Tibial nerve (tissue), 4 donors: ENCODE measurements at regions not wholly inside any gene's neighbourhood (a gene's known extent, or its start where the extent isn't known, plus 50 kb on each side); places are given as distances from the start of the nearest gene placed in this dataset.

ENCODE experiments used
- DNase-seq, 2 donors: peaks; one replicate each; pipeline ENCODE4 v3.0.0-alpha.2; 2019; ENCODE audit warnings: low spot score in 2 of 2
- H3K27ac ChIP-seq, 4 donors: fragments of 200-600 bp; sonication (generic) in 3 of 4; one replicate each; pipeline ENCODE4 v1.5.1; 2017 to 2019; ENCODE audit warnings: mild to moderate bottlenecking in 1 of 4
- H3K27me3 ChIP-seq, 2 donors: fragments of 200-600 bp; sonication (generic) in 1 of 2; one replicate each; pipeline versions ENCODE4 v1.5.1 to v1.6.0; 2017 to 2019
- H3K36me3 ChIP-seq, 3 donors: fragments of 200-600 bp; sonication (generic); one replicate each; pipeline ENCODE4 v1.5.1; 2018 to 2019
- H3K4me1 ChIP-seq, 4 donors: fragments of 200-600 bp; sonication (generic) in 3 of 4; one replicate each; pipeline ENCODE4 v1.5.1; 2017 to 2019
- H3K4me3 ChIP-seq, 4 donors: fragments of 200-600 bp; sonication (generic) in 3 of 4; one replicate each; pipeline ENCODE4 v1.5.1; 2017 to 2019; ENCODE audit warnings: mild to moderate bottlenecking in 1 of 4, moderate library complexity in 1 of 4
- H3K9me3 ChIP-seq, 4 donors: fragments of 200-600 bp; sonication (generic) in 3 of 4; one replicate each; pipeline ENCODE4 v1.5.1; 2017 to 2019
- CTCF ChIP-seq, 5 experiments: fragments of 200-600 bp in 3 of 5; fragments of 450-650 bp in 2 of 5; sonication (generic) in 3 of 5; IDR thresholded peaks; one replicate each; pipeline ENCODE4 v1.5.1; 2016 to 2019; ENCODE audit warnings: antibody characterized with exemption in 5 of 5, mild to moderate bottlenecking in 3 of 5, moderate library complexity in 2 of 5
- EP300 ChIP-seq, 2 donors: sonication (generic); formaldehyde crosslinking; IDR thresholded peaks; one replicate each; pipeline ENCODE4 v1.6.1; 2017; ENCODE audit warnings: antibody characterized with exemption in 2 of 2, mild to moderate bottlenecking in 1 of 2
- POLR2A ChIP-seq, 2 donors: fragments of 450-650 bp; IDR thresholded peaks; one replicate each; pipeline ENCODE4 v1.6.1; 2017; ENCODE audit warnings: antibody characterized with exemption in 2 of 2, mild to moderate bottlenecking in 2 of 2, moderate library complexity in 2 of 2
- WGBS, 2 donors: methylation state at CpG; one replicate each; pipeline ENCODE4 v1.1.5; 2018; 5-methylcytosine and 5-hydroxymethylcytosine counted together

DNA sequence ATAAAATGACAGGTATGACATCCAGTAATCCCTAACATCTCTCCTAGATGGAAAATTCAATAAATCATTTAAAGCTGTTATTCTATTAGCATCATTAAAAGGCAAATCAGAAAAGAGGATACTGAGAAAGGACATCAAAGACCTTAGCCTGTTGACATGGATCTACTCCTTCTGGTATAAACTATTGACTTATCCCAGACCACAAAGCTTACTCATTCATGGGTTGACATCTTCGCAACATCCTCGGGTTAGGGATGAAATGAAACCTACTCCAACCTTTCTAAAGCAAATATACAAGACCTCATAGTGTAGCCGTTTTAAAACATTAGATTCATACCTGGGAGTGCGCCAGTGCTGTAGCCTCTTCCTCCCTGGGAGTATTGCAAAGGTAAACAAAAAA, 191.5 kb upstream of the BTG1 start:
- no peak overlapping the region for H3K4me3 ChIP-seq
- H3K4me1 ChIP-seq: peaks cover 0 to 13% (median 0%) of the 10 kb centered on the region in 4 donors
- H3K36me3 ChIP-seq: no peaks in the 10 kb centered on the region
- WGBS, 2 donors: 90 to 95% methylated on average over 4 of the region's 4 CpGs
- no peaks in the 10 kb centered on the region for H3K9me3 ChIP-seq
- DNase-seq: no peak
- no peak for TF ChIP-seq POLR2A (IDR thresholded peaks at IDR 0.05)
- no peak for TF ChIP-seq EP300 (IDR thresholded peaks at IDR 0.05)
- no peak for TF ChIP-seq CTCF (IDR thresholded peaks at IDR 0.05)
- no peaks in the 10 kb centered on the region for H3K27me3 ChIP-seq
- peak overlapping the region in 1 of 4 donors; percentile 25 for H3K27ac ChIP-seq

DNA sequence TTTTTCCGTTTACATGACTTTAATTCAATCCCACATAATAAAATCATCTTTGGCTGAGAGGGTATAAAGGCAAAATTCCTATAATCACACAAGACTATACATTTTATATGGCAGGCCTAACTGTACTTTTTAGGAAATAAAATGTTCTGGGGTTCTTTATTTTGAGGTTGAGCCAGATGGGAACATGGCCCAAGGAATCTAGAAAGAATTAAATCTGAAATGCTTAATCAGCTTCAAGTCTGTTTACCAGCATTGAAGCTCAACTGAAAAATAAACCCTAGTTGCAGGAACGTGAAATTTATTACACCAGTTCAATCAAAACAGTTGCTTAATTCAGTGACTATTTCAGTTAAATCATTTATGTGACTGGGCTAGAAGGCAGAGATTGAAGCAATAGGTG, 191.0 kb upstream of the BTG1 start:
- no peaks in the 10 kb centered on the region for H3K36me3 ChIP-seq
- WGBS, 2 donors: 37% methylated on average over 2 of the region's 2 CpGs
- H3K27me3 ChIP-seq: no peaks in the 10 kb centered on the region
- H3K4me3 ChIP-seq: no peak overlapping the region
- no peaks in the 10 kb centered on the region for H3K9me3 ChIP-seq
- no peak for DNase-seq
- TF ChIP-seq EP300 (IDR thresholded peaks at IDR 0.05): no peak
- TF ChIP-seq POLR2A (IDR thresholded peaks at IDR 0.05): no peak
- peaks cover 0 to 13% (median 0%) of the 10 kb centered on the region in 4 donors for H3K4me1 ChIP-seq
- peak overlapping the region in 1 of 4 donors; percentile 25 for H3K27ac ChIP-seq

GRCh38 chr12:92335831-92336230, 190.2 kb upstream of the BTG1 start:
- no peaks in the 10 kb centered on the region for H3K36me3 ChIP-seq
- no peak for DNase-seq
- H3K27me3 ChIP-seq: no peaks in the 10 kb centered on the region
- no peak overlapping the region for H3K27ac ChIP-seq
- 65 to 73% methylated on average over 4 of the region's 4 CpGs for WGBS, 2 donors
- H3K9me3 ChIP-seq: no peaks in the 10 kb centered on the region
- H3K4me3 ChIP-seq: no peak overlapping the region
- TF ChIP-seq POLR2A (IDR thresholded peaks at IDR 0.05): no peak
- TF ChIP-seq CTCF (IDR thresholded peaks at IDR 0.05): no peak
- TF ChIP-seq EP300 (IDR thresholded peaks at IDR 0.05): no peak
- peaks cover 0 to 13% (median 0%) of the 10 kb centered on the region in 4 donors for H3K4me1 ChIP-seq

- no peaks in the 10 kb centered on the region for H3K9me3 ChIP-seq
- H3K36me3 ChIP-seq: no peaks in the 10 kb centered on the region
- WGBS, 2 donors: 91 to 97% methylated on average over 4 of the region's 4 CpGs
- peaks cover 0 to 13% (median 0%) of the 10 kb centered on the region in 4 donors for H3K4me1 ChIP-seq
- H3K4me3 ChIP-seq: no peak overlapping the region
- no peaks in the 10 kb centered on the region for H3K27me3 ChIP-seq
- DNase-seq: no peak
- TF ChIP-seq EP300 (IDR thresholded peaks at IDR 0.05): no peak
- no peak for TF ChIP-seq CTCF (IDR thresholded peaks at IDR 0.05)
- no peak for TF ChIP-seq POLR2A (IDR thresholded peaks at IDR 0.05)
- no peak overlapping the region for H3K27ac ChIP-seq
These were observed 188.9 kb upstream of the BTG1 start for GRCh38 chr12:92334552-92334951.

DNA sequence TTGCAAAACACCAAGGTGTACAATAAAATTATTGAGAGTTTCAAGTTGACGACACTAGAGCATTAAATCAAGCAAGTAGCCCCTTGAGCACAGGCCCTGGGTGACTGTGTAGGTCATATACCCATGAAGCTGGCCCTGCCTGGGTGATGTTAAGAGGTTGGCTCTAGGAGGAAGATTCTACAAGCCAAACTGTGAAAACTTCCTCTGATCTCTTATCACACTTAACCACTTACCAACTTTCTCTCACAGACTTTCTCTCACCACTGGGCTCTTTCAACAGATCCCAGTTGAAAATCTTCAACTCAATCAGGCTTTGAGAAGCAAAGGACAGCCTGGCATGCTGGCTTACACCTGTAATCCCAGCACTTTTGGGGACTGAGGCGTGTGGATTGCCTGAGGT, 186.9 kb upstream of the BTG1 start:
- Histone ChIP-seq H3K4me1 (peaks cover 0 to 13% (median 0%) of the 10 kb centered on the region in 4 donors), H3K4me3 (no peak overlapping the region), H3K9me3 (no peaks in the 10 kb centered on the region), H3K27me3 (no peaks in the 10 kb centered on the region), H3K36me3 (no peaks in the 10 kb centered on the region), H3K27ac (no peak overlapping the region)
- 89 to 91% methylated on average over 2 of the region's 2 CpGs for WGBS, 2 donors
- TF ChIP-seq CTCF (IDR thresholded peaks at IDR 0.05) (no peak), POLR2A (IDR thresholded peaks at IDR 0.05) (no peak), EP300 (IDR thresholded peaks at IDR 0.05) (no peak)
- no peak for DNase-seq

- TF ChIP-seq EP300 (IDR thresholded peaks at IDR 0.05) (no peak), POLR2A (IDR thresholded peaks at IDR 0.05) (no peak), CTCF (IDR thresholded peaks at IDR 0.05) (no peak)
- peaks cover 0 to 6% (median 0%) of the 10 kb centered on the region in 4 donors for H3K4me1 ChIP-seq
- H3K27ac ChIP-seq: no peak overlapping the region
- H3K4me3 ChIP-seq: no peak overlapping the region
- no peaks in the 10 kb centered on the region for H3K27me3 ChIP-seq
- no peaks in the 10 kb centered on the region for H3K9me3 ChIP-seq
- WGBS, 2 donors: 88 to 90% methylated on average over 3 of the region's 3 CpGs
- no peak for DNase-seq
- H3K36me3 ChIP-seq: no peaks in the 10 kb centered on the region
These were observed 185.7 kb upstream of the BTG1 start for GRCh38 chr12:92331383-92331782.
